ENCODE measurements at regions not wholly inside any gene's neighbourhood (a gene's known extent, or its start where the extent isn't known, plus 50 kb on each side); places are given as distances from the start of the nearest gene placed in this dataset.

GRCh38 chr19:30857966-30858490 lies 485.8 kb downstream of the ZNF536 start:
- TF ChIP-seq FOXM1 (IDR thresholded peaks at IDR 0.05; ENCODE audit: borderline replicate concordance) = no peak
- no peak for TF ChIP-seq SUZ12 (IDR thresholded peaks at IDR 0.05)
- no peak for TF ChIP-seq FOXA1 (IDR thresholded peaks at IDR 0.05)
- TF ChIP-seq SP1 (IDR thresholded peaks at IDR 0.05) = no peak
- no peak for TF ChIP-seq BHLHE40 (IDR thresholded peaks at IDR 0.05; ENCODE audit: borderline replicate concordance)
- TF ChIP-seq HDGF (IDR thresholded peaks at IDR 0.05; ENCODE audit: borderline replicate concordance) = no peak
- TF ChIP-seq TARDBP (IDR thresholded peaks at IDR 0.05) = no peak
- no peak for TF ChIP-seq LEF1 (IDR thresholded peaks at IDR 0.05; ENCODE audit: borderline replicate concordance)

Measured in HEK293T (cell line).